ENCODE measurements at regions not wholly inside any gene's neighbourhood (a gene's known extent, or its start where the extent isn't known, plus 50 kb on each side); places are given as distances from the start of the nearest gene placed in this dataset.
A peak's percentile ranks its signal among the peaks of the same experiment; 100 is the strongest.

- Histone ChIP-seq H3K4me1 (peaks cover 19% of the 10 kb centered on the region), H3K27ac (no peak overlapping the region), H3K4me3 (no peak overlapping the region), H3K36me3 (ENCODE audit: insufficient read depth in 1 of 2, low read depth in 1 of 2) (peaks cover 0 to 8% of the 10 kb centered on the region in 2 donors), H3K27me3 (ENCODE audit: insufficient read depth in 3 of 3, low read length in 2 of 3) (no peaks in the 10 kb centered on the region), H3K9me3 (no peaks in the 10 kb centered on the region)
- no peak for DNase-seq
- WGBS, 3 donors = 77 to 81% (median 78%) methylated on average over 16 of the region's 16 CpGs
- no peak for ATAC-seq
- peak; percentile 43 for TF ChIP-seq CTCF (IDR thresholded peaks at IDR 0.05)
- intact Hi-C loops (cut with DNase I) = loop anchor here (5.0 to 10.0 kb wide), 2 partner anchors 262 to 1240 kb away; no protein-coding TSS in a partner anchor
Observed at GRCh38 chr14:100384819-100385813, 62.0 kb downstream of the SLC25A47 start.

- Histone ChIP-seq H3K27ac (no peak overlapping the region), H3K36me3 (ENCODE audit: insufficient read depth in 1 of 2, low read depth in 1 of 2) (peaks cover 0 to 4% of the 10 kb centered on the region in 2 donors), H3K4me1 (peaks cover 19% of the 10 kb centered on the region), H3K9me3 (no peaks in the 10 kb centered on the region), H3K27me3 (ENCODE audit: insufficient read depth in 3 of 3, low read length in 2 of 3) (no peaks in the 10 kb centered on the region), H3K4me3 (no peak overlapping the region)
- intact Hi-C loops (cut with DNase I) = loop anchor here (2.0 to 10.0 kb wide), 3 partner anchors 261 to 1243 kb away; no protein-coding TSS in a partner anchor
- ATAC-seq (no peak), DNase-seq (no peak)
- WGBS, 3 donors = 54 to 79% (median 59%) methylated on average over 2 of the region's 2 CpGs
- no peak for TF ChIP-seq CTCF (IDR thresholded peaks at IDR 0.05)
Observed at GRCh38 chr14:100386121-100386520, 63.0 kb downstream of the SLC25A47 start.

- no peak overlapping the region for H3K27ac ChIP-seq
- peaks cover 14% of the 10 kb centered on the region for H3K4me1 ChIP-seq
- intact Hi-C loops (cut with DNase I) = loop anchor here (2.0 to 10.0 kb wide), 3 partner anchors 260 to 1242 kb away; no protein-coding TSS in a partner anchor
- H3K27me3 ChIP-seq (ENCODE audit: insufficient read depth in 3 of 3, low read length in 2 of 3) = no peaks in the 10 kb centered on the region
- ATAC-seq = no peak
- no peaks in the 10 kb centered on the region for H3K36me3 ChIP-seq (ENCODE audit: insufficient read depth in 1 of 2, low read depth in 1 of 2)
- DNase-seq = no peak
- H3K9me3 ChIP-seq = no peaks in the 10 kb centered on the region
- no peak for TF ChIP-seq CTCF (IDR thresholded peaks at IDR 0.05)
- WGBS, 3 donors = 67 to 82% (median 69%) methylated on average over 2 of the region's 2 CpGs
- no peak overlapping the region for H3K4me3 ChIP-seq
Observed at GRCh38 chr14:100386846-100387245, 63.7 kb downstream of the SLC25A47 start.

- 89 to 96% (median 93%) methylated on average over 6 of the region's 6 CpGs for WGBS, 3 donors
- DNase-seq (no peak), ATAC-seq (no peak)
- Histone ChIP-seq H3K27ac (no peak overlapping the region), H3K9me3 (no peaks in the 10 kb centered on the region), H3K4me3 (no peak overlapping the region), H3K36me3 (ENCODE audit: insufficient read depth in 1 of 2, low read depth in 1 of 2) (no peaks in the 10 kb centered on the region), H3K4me1 (peaks cover 8% of the 10 kb centered on the region), H3K27me3 (ENCODE audit: insufficient read depth in 3 of 3, low read length in 2 of 3) (no peaks in the 10 kb centered on the region)
- intact Hi-C loops (cut with DNase I) = loop anchor here (2.0 to 10.0 kb wide), 3 partner anchors 260 to 1241 kb away; no protein-coding TSS in a partner anchor
- no peak for TF ChIP-seq CTCF (IDR thresholded peaks at IDR 0.05)
Observed at GRCh38 chr14:100387450-100387849, 64.3 kb downstream of the SLC25A47 start.

All from psoas muscle (tissue), 7 donors.